DMS53 (cell line): ENCODE measurements at regions not wholly inside any gene's neighbourhood (a gene's known extent, or its start where the extent isn't known, plus 50 kb on each side); places are given as distances from the start of the nearest gene placed in this dataset.

Source experiments
- DNase-seq: peaks from one replicate; lab custom pipeline; 2025; lab: John Stamatoyannopoulos, UW

- DNase-seq = no peak
Observed at GRCh38 chr11:122062763-122063162, 53.3 kb downstream of the BLID start.

GRCh38 chr11:122059565-122059964 is 56.5 kb downstream of the BLID start:
- DNase-seq = no peak

GRCh38 chr11:122050021-122050690 is 65.9 kb downstream of the BLID start:
- no peak for DNase-seq

GRCh38 chr11:122048401-122048800 is 67.6 kb downstream of the BLID start:
- DNase-seq = no peak

GRCh38 chr11:122046846-122047245 is 69.2 kb downstream of the BLID start:
- DNase-seq = no peak

GRCh38 chr11:122046438-122046837 is 69.6 kb downstream of the BLID start:
- no peak for DNase-seq

- no peak for DNase-seq
Observed at GRCh38 chr11:122045181-122045586, 70.8 kb downstream of the BLID start.

- no peak for DNase-seq
Observed at GRCh38 chr11:122044086-122044485, 71.9 kb downstream of the BLID start.

- DNase-seq = no peak
Observed at GRCh38 chr11:122042981-122043380, 73.0 kb downstream of the BLID start.

- no peak for DNase-seq
Observed at GRCh38 chr11:122040464-122040863, 75.6 kb downstream of the BLID start.

GRCh38 chr11:122038543-122038942 is 77.5 kb downstream of the BLID start:
- DNase-seq = no peak

- DNase-seq = no peak
Observed at GRCh38 chr11:122037911-122038310, 78.1 kb downstream of the BLID start.

- DNase-seq = no peak
Observed at GRCh38 chr11:122036493-122036892, 79.5 kb downstream of the BLID start.

GRCh38 chr11:122036018-122036417 is 80.0 kb downstream of the BLID start:
- no peak for DNase-seq

- no peak for DNase-seq
Observed at GRCh38 chr11:122033631-122034030, 82.4 kb downstream of the BLID start.

GRCh38 chr11:122033193-122033592 is 82.8 kb downstream of the BLID start:
- DNase-seq = no peak

GRCh38 chr11:122032317-122032716 is 83.7 kb downstream of the BLID start:
- DNase-seq = no peak

- DNase-seq = no peak
Observed at GRCh38 chr11:122031813-122032212, 84.2 kb downstream of the BLID start.

- DNase-seq = no peak
Observed at GRCh38 chr11:122030286-122030685, 85.7 kb downstream of the BLID start.

- no peak for DNase-seq
Observed at GRCh38 chr11:122028545-122028944, 87.5 kb downstream of the BLID start.

GRCh38 chr11:122028036-122028435 is 88.0 kb downstream of the BLID start:
- DNase-seq = no peak

- no peak for DNase-seq
Observed at GRCh38 chr11:122025757-122026156, 90.3 kb downstream of the BLID start.

- DNase-seq = no peak
Observed at GRCh38 chr11:122024278-122024677, 91.7 kb downstream of the BLID start.

GRCh38 chr11:122023614-122024250 is 92.3 kb downstream of the BLID start:
- DNase-seq = no peak
